HCT116 (cell line): ENCODE measurements at regions not wholly inside any gene's neighbourhood (a gene's known extent, or its start where the extent isn't known, plus 50 kb on each side); places are given as distances from the start of the nearest gene placed in this dataset.

Experiments used
- ATAC-seq: fragments of 200-7000 bp; cut with Tn5 transposase; 2 replicates; pipeline ENCODE4 v1.9.1; 2020; ENCODE audit warnings: mild to moderate bottlenecking, moderate library complexity
- BruUV-seq: library from RNA; stranded (reverse); fragments of 400-500 nt; replicated peaks from 2 replicates; lab custom pipeline; 2021; lab: Mats Ljungman, UMichigan
- CTCF ChIA-PET: fragments of 300-600 bp; sonication (Branson Sonifier 250); formaldehyde crosslinking; loops from one replicate; lab custom pipeline; 2021; ENCODE audit warnings: antibody characterized with exemption; lab: Charles Lee
- POLR2A ChIA-PET: fragments of 300-600, 350-600 bp; sonication (Branson Sonifier 250); formaldehyde crosslinking; loops from one replicate; lab custom pipeline; 2021; ENCODE audit warnings: antibody characterized with exemption; lab: Charles Lee
- RAD21 ChIA-PET, 2 experiments: fragments of 300-600 bp; sonication (Branson Sonifier 250); formaldehyde crosslinking; loops; one replicate each; lab custom pipeline; 2023; ENCODE audit warnings: low total read pairs in 2 of 2; ENCODE audit not compliant: uncharacterized antibody in 2 of 2, unreplicated experiment in 2 of 2, low non-redundant PET in 1 of 2; lab: Charles Lee
- DNase-seq: peaks from one replicate; pipeline ENCODE4 v3.0.0-alpha.2; 2010; ENCODE audit warnings: low read depth, low spot score
- H2AFZ ChIP-seq: fragments of 200-600 bp; shearing (Covaris generic), sonication (generic); 2 replicates; pipeline ENCODE4 v1.6.1; 2017; ENCODE audit warnings: low read depth, mixed run types, mixed read lengths, antibody characterized with exemption, low read length; ENCODE audit not compliant: poor library complexity, severe bottlenecking
- H3K27ac ChIP-seq: 2 replicates; pipeline ENCODE4 v1.5.1; 2012; ENCODE audit warnings: low read depth, low read length
- H3K27me3 ChIP-seq: fragments of 200-600 bp; sonication (generic); 2 replicates; pipeline ENCODE4 v1.6.1; 2016; ENCODE audit warnings: mixed run types, low read length, mixed read lengths; ENCODE audit not compliant: insufficient read depth
- H3K36me3 ChIP-seq, 2 experiments: fragments of 200-500 bp in 1 of 2; fragments of 200-600 bp in 1 of 2; sonication (Bioruptor generic) in 1 of 2; sonication (generic) in 1 of 2; 2 replicates each; pipeline versions ENCODE4 v1.5.1 to v1.6.1; 2014 to 2016; ENCODE audit warnings: low read length in 2 of 2, inconsistent platforms in 1 of 2, mixed read lengths in 1 of 2, mixed run types in 1 of 2; ENCODE audit not compliant: insufficient read depth in 2 of 2, control insufficient read depth in 1 of 2
- H3K4me1 ChIP-seq, 2 experiments: fragments of 200-600 bp in 1 of 2; sonication (generic) in 1 of 2; 2 replicates each; pipeline versions ENCODE4 v1.5.1 to v1.6.1; 2012 to 2017; ENCODE audit warnings: low read length in 2 of 2, inconsistent platforms in 1 of 2, mild to moderate bottlenecking in 1 of 2, mixed read lengths in 1 of 2, mixed run types in 1 of 2, moderate library complexity in 1 of 2; ENCODE audit not compliant: insufficient read depth in 2 of 2, control insufficient read depth in 1 of 2
- H3K4me2 ChIP-seq: fragments of 200-600 bp; sonication (generic); 2 replicates; pipeline ENCODE4 v1.6.1; 2017; ENCODE audit warnings: mixed run types, low read length, mixed read lengths
- H3K4me3 ChIP-seq, 2 experiments: fragments of 200-600 bp in 1 of 2; sonication (generic) in 1 of 2; replicated peaks in 1 of 2; 2 replicates each; pipeline ENCODE4 v1.5.1; 2011 to 2016; ENCODE audit warnings: low read length in 2 of 2, control low read depth in 1 of 2, low read depth in 1 of 2, mild to moderate bottlenecking in 1 of 2, mixed read lengths in 1 of 2, mixed run types in 1 of 2
- H3K79me2 ChIP-seq: fragments of 200-600 bp; sonication (generic); 2 replicates; pipeline ENCODE4 v1.6.1; 2017; ENCODE audit warnings: mild to moderate bottlenecking, mixed run types, low read length, moderate library complexity, mixed read lengths; ENCODE audit not compliant: insufficient read depth
- H3K9ac ChIP-seq: fragments of 200-600 bp; sonication (generic); 2 replicates; pipeline ENCODE4 v1.6.1; 2016; ENCODE audit warnings: low read length, mixed read lengths
- H3K9me2 ChIP-seq: fragments of 200-600 bp; sonication (generic), shearing (Covaris generic); 2 replicates; pipeline ENCODE4 v1.6.1; 2017; ENCODE audit warnings: mixed run types, mild to moderate bottlenecking, moderate library complexity; ENCODE audit not compliant: insufficient read depth
- H3K9me3 ChIP-seq, 2 experiments: fragments of 200-500 bp in 1 of 2; fragments of 200-600 bp in 1 of 2; sonication (Bioruptor generic) in 1 of 2; sonication (generic) in 1 of 2; 2 replicates each; pipeline ENCODE4 v1.6.1; 2014 to 2017; ENCODE audit warnings: low read length in 2 of 2, mixed read lengths in 2 of 2, inconsistent platforms in 1 of 2, low read depth in 1 of 2, mild to moderate bottlenecking in 1 of 2, mixed run types in 1 of 2, moderate library complexity in 1 of 2; ENCODE audit not compliant: control insufficient read depth in 1 of 2, insufficient read depth in 1 of 2
- H4K20me1 ChIP-seq: fragments of 200-600 bp; sonication (generic), shearing (Covaris generic); 2 replicates; pipeline ENCODE4 v1.6.1; 2017; ENCODE audit warnings: mixed run types, mild to moderate bottlenecking, moderate library complexity; ENCODE audit not compliant: insufficient read depth
- ATF3 ChIP-seq: IDR thresholded peaks from 2 replicates; pipeline ENCODE4 v1.6.1; 2012
- CBX3 ChIP-seq: IDR thresholded peaks from 2 replicates; pipeline ENCODE4 v1.6.1; 2012; ENCODE audit warnings: low read depth
- CEBPB ChIP-seq: IDR thresholded peaks from 2 replicates; pipeline ENCODE4 v1.6.1; 2012; ENCODE audit warnings: low read depth
- CTCF ChIP-seq, 3 experiments: fragments of 200-600 bp in 1 of 3; sonication (generic) in 1 of 3; IDR thresholded peaks in 2 of 3; conservative IDR thresholded peaks in 1 of 3; 2 replicates each; pipeline ENCODE4 v1.5.1; 2012 to 2017; ENCODE audit warnings: low read depth in 2 of 3, low read length in 2 of 3, antibody characterized with exemption in 1 of 3, borderline replicate concordance in 1 of 3, control low read depth in 1 of 3, mild to moderate bottlenecking in 1 of 3, mixed read lengths in 1 of 3, mixed run types in 1 of 3, moderate library complexity in 1 of 3; ENCODE audit not compliant: insufficient read depth in 1 of 3
- EGR1 ChIP-seq: IDR thresholded peaks from 2 replicates; pipeline ENCODE4 v1.6.1; 2012; ENCODE audit warnings: low read depth
- ELF1 ChIP-seq: IDR thresholded peaks from 2 replicates; pipeline ENCODE4 v1.6.1; 2012; ENCODE audit warnings: low read depth, borderline replicate concordance
- EZH2 ChIP-seq: fragments of 200-600 bp; sonication (generic); IDR thresholded peaks from 2 replicates; pipeline ENCODE4 v1.6.1; 2017; ENCODE audit warnings: antibody characterized with exemption, mixed run types
- EZH2phosphoT487 ChIP-seq: fragments of 200-600 bp; IDR thresholded peaks from 2 replicates; pipeline ENCODE4 v1.6.1; 2018; ENCODE audit warnings: antibody characterized with exemption, borderline replicate concordance
- FOSL1 ChIP-seq: IDR thresholded peaks from 2 replicates; pipeline ENCODE4 v1.6.1; 2012; ENCODE audit warnings: low read depth
- JUND ChIP-seq: IDR thresholded peaks from 2 replicates; pipeline ENCODE4 v1.6.1; 2012
- POLR2A ChIP-seq: IDR thresholded peaks from 2 replicates; pipeline ENCODE4 v1.7.0; 2011; ENCODE audit warnings: borderline replicate concordance; ENCODE audit not compliant: insufficient read depth, insufficient read length; ENCODE audit errors: extremely low read depth
- POLR2AphosphoS5 ChIP-seq: IDR thresholded peaks from 2 replicates; pipeline ENCODE4 v1.6.1; 2011; ENCODE audit warnings: mild to moderate bottlenecking, low read depth, low read length, moderate library complexity
- RAD21 ChIP-seq: IDR thresholded peaks from 2 replicates; pipeline ENCODE4 v1.6.1; 2012; ENCODE audit warnings: low read depth, mild to moderate bottlenecking
- SIN3A ChIP-seq: IDR thresholded peaks from 2 replicates; pipeline ENCODE4 v1.6.1; 2012; ENCODE audit warnings: low read depth
- SP1 ChIP-seq: IDR thresholded peaks from 2 replicates; pipeline ENCODE4 v1.6.1; 2012; ENCODE audit warnings: low read depth
- TCF7L2 ChIP-seq: IDR thresholded peaks from 2 replicates; pipeline ENCODE4 v1.7.0; 2011; ENCODE audit warnings: borderline replicate concordance, inconsistent platforms; ENCODE audit not compliant: insufficient read depth, insufficient read length; ENCODE audit errors: extremely low read depth
- ZFX ChIP-seq: fragments of 450-650 bp; IDR thresholded peaks from 2 replicates; pipeline ENCODE4 v1.6.1; 2017
- ZNF274 ChIP-seq: fragments of 200-500 bp; sonication (Bioruptor generic); IDR thresholded peaks from 2 replicates; pipeline ENCODE4 v1.6.1; 2014; ENCODE audit warnings: mild to moderate bottlenecking, low read depth, low read length, inconsistent platforms
- intact Hi-C: fragments of 100-400 bp; cut with micrococcal nuclease; formaldehyde crosslinking; loops from 2 replicates; pipeline ENCODE4 v1.10.0; 2022
- TF ChIP-seq, protein P1 (sequence below): IDR thresholded peaks from 2 replicates; pipeline ENCODE4 v1.6.1; 2012

DNA sequence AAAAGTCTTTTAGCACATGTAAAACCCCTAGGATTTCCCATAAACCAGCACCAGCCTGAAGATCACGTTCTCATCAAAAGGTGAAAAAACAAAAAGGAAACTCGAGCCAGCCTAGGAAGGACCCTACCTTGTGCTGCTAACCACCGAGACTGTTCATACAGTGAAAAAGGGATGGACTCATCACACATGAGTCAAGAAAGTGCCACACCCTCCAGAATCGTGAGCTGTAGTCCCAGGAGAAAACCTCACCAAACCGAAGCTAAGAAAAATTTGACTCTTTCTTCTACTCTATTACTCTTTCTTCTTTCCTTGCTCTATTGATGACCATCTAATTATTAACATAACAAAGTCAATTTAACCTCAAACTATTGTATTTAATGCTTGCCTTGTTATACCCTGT is 124.8 kb upstream of the USP9Y start:
- Histone ChIP-seq H4K20me1 (no peaks in the 10 kb centered on the region), H3K9me2 (no peaks in the 10 kb centered on the region), H3K79me2 (no peaks in the 10 kb centered on the region), H3K27me3 (no peaks in the 10 kb centered on the region), H2AFZ (no peak overlapping the region)
- no peak for DNase-seq
- TF ChIP-seq RAD21 (no peak), ZFX (no peak), JUND (no peak), POLR2A (no peak), SP1 (no peak), CEBPB (no peak), TCF7L2 (no peak), ELF1 (no peak), EZH2 (no peak), POLR2AphosphoS5 (no peak)
- TF ChIP-seq, all 23 proteins: peak for 0
- Histone ChIP-seq H3K27ac (no peak overlapping the region), H3K9ac (no peak overlapping the region), H3K9me3 (no peaks in the 10 kb centered on the region), H3K4me2 (no peak overlapping the region), H3K36me3 (no peaks in the 10 kb centered on the region), H3K4me3 (no peak overlapping the region), H3K4me1 (no peaks in the 10 kb centered on the region)
- intact Hi-C loops = no loop called here
- no TSS peak for BruUV-seq
- POLR2A ChIA-PET = no interaction called here
- RAD21 ChIA-PET = no interaction called here
- ATAC-seq = no peak
- CTCF ChIA-PET = no interaction called here

GRCh38 chrY:12593532-12594216 is 107.4 kb upstream of the USP9Y start:
- no peak overlapping the region for H2AFZ ChIP-seq
- POLR2A ChIA-PET = no interaction called here
- no peaks in the 10 kb centered on the region for H3K27me3 ChIP-seq
- intact Hi-C loops = no loop called here
- RAD21 ChIA-PET = no interaction called here
- no peaks in the 10 kb centered on the region for H3K9me3 ChIP-seq
- H3K79me2 ChIP-seq = no peaks in the 10 kb centered on the region
- no peaks in the 10 kb centered on the region for H3K4me1 ChIP-seq
- H3K27ac ChIP-seq = no peak overlapping the region
- no peak overlapping the region for H3K4me2 ChIP-seq
- CTCF ChIA-PET = no interaction called here
- H3K36me3 ChIP-seq = no peaks in the 10 kb centered on the region
- no peak overlapping the region for H3K4me3 ChIP-seq
- H3K9me2 ChIP-seq = no peaks in the 10 kb centered on the region
- no TSS peak for BruUV-seq
- TF ChIP-seq SIN3A = no peak
- TF ChIP-seq EZH2phosphoT487 = no peak
- TF ChIP-seq, protein P1, sequence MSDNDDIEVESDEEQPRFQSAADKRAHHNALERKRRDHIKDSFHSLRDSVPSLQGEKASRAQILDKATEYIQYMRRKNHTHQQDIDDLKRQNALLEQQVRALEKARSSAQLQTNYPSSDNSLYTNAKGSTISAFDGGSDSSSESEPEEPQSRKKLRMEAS = no peak
- TF ChIP-seq CTCF (IDR thresholded peaks at IDR 0.05 in 2 of 3, conservative IDR thresholded peaks at IDR 0.05 in 1 of 3; ENCODE audit: borderline replicate concordance in 1 of 3, insufficient read depth in 1 of 3, low read depth in 2 of 3, low read length in 2 of 3) = no peak
- no peak for TF ChIP-seq ZNF274
- TF ChIP-seq ATF3 = no peak
- no peak for TF ChIP-seq FOSL1
- no peak for TF ChIP-seq ZFX
- TF ChIP-seq ELF1 = no peak
- TF ChIP-seq TCF7L2 = no peak
- TF ChIP-seq EGR1 = no peak
- TF ChIP-seq CBX3 = no peak
- no peaks in the 10 kb centered on the region for H4K20me1 ChIP-seq
- DNase-seq (no peak), ATAC-seq (no peak)
- no peak overlapping the region for H3K9ac ChIP-seq
